ENCODE measurements at regions not wholly inside any gene's neighbourhood (a gene's known extent, or its start where the extent isn't known, plus 50 kb on each side); places are given as distances from the start of the nearest gene placed in this dataset.

DNA sequence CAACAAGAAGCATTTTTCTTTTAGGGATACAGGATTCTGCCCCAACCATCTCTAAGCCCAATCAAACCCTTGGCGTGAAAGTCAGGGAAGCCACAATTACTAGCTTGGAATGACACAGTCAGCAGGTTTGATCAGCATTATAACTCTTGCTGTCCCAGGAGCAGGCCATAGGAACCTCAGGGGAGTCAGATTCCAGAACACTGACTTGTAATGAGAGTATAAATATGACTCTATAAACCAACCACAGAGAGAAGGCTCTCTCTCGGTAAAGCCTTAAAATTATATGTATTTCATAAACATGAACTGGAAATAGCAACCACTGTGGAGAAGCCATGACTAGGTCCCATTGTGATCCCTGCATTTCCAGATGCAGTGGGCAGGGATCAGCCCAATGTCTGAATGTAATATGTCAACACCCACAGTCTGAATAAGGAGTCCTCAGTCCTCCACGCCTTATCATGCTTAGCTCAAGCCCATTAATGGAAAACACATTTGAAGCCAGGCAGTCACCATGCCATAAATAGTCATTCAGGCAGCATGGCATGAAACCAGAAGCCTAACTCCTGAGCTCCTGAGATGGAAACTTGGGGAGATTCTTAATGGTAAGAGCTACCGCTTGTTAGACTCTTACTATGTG, 99.1 kb upstream of the MTNR1B start:
- TF ChIP-seq ZFX (IDR thresholded peaks at IDR 0.05; ENCODE audit: borderline replicate concordance), result no peak
- TF ChIP-seq CTCF (IDR thresholded peaks at IDR 0.05), result no peak
- H3K27ac ChIP-seq, result no peak overlapping the region

DNA sequence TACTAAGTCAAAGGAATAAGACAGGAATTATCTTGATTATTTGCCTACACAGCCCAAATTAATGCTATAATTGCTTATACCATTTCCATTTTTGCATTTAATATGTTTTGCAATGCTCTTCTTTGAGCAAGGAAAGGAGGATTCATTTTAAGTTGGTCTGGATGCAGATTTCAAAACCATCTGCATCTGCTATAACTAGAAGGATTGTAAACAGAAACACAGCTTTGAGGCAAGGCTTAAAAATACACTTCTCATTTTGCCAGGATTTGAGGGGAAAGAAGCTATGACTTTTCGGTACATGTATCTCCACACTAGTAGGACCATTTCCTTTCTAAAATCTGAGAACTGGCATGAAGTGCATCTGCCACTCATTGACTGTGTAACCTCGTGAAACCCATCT, 95.9 kb upstream of the MTNR1B start:
- H3K27ac ChIP-seq, result no peak overlapping the region
- TF ChIP-seq ZFX (IDR thresholded peaks at IDR 0.05; ENCODE audit: borderline replicate concordance) (no peak), CTCF (IDR thresholded peaks at IDR 0.05) (no peak)

GRCh38 chr11:92875473-92875872, 94.0 kb upstream of the MTNR1B start:
- no peak overlapping the region for H3K27ac ChIP-seq
- no peak for TF ChIP-seq CTCF (IDR thresholded peaks at IDR 0.05)
- TF ChIP-seq ZFX (IDR thresholded peaks at IDR 0.05; ENCODE audit: borderline replicate concordance), result no peak

DNA sequence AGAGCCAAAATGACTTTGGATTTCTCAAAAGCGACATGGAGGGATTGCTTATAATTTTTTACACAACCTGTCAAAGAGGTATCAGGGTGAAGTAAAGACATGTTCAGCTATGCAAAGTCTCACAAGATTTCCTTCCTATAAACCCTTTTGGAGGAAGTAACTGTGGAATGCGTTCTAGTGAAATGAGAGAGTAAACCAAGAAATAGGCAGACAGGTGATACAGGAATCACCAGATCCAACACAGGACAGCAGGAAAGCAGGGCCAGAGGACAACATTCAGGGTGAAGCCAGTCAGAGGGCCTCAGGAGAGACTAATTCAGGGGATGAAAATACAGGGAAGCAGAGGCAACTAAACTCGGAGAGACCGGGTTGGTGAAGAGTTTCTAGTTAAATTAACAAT, 90.4 kb upstream of the MTNR1B start:
- TF ChIP-seq ZFX (IDR thresholded peaks at IDR 0.05; ENCODE audit: borderline replicate concordance), result no peak
- no peak for TF ChIP-seq CTCF (IDR thresholded peaks at IDR 0.05)
- H3K27ac ChIP-seq, result no peak overlapping the region

DNA sequence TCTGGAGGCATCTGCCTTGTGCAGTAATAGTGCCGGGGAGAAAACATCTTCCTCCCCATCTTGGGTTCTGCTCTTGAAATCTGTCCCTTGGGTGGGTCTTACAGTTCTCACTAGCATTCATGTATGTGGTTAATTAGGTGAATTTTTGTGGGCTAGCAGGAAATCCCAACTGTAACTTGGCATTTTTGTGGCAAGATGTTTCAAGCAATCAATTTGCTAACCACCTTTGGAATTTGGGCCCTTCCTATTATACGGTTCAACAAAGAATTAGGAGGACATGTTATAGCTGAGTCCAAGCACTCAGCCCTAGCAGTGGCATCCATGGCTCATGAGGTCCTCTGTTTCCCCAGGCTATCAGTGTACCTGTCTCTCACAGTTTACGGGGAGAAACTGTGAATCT, 89.1 kb upstream of the MTNR1B start:
- TF ChIP-seq ZFX (IDR thresholded peaks at IDR 0.05; ENCODE audit: borderline replicate concordance), result no peak
- no peak for TF ChIP-seq CTCF (IDR thresholded peaks at IDR 0.05)

GRCh38 chr11:92881940-92882450, 87.5 kb upstream of the MTNR1B start:
- H3K27ac ChIP-seq, result no peak overlapping the region
- TF ChIP-seq CTCF (IDR thresholded peaks at IDR 0.05) (no peak), ZFX (IDR thresholded peaks at IDR 0.05; ENCODE audit: borderline replicate concordance) (no peak)

More for the DNA sequence above, 89.1 kb upstream of the MTNR1B start:
- no peak overlapping the region for H3K27ac ChIP-seq

- no peak overlapping the region for H3K27ac ChIP-seq
- TF ChIP-seq ZFX (IDR thresholded peaks at IDR 0.05; ENCODE audit: borderline replicate concordance) (no peak), CTCF (IDR thresholded peaks at IDR 0.05) (no peak)
These were observed 86.4 kb upstream of the MTNR1B start for GRCh38 chr11:92882828-92883611.
